ENCODE measurements at regions not wholly inside any gene's neighbourhood (a gene's known extent, or its start where the extent isn't known, plus 50 kb on each side); places are given as distances from the start of the nearest gene placed in this dataset.
A peak's percentile ranks its signal among the peaks of the same experiment; 100 is the strongest.

DNA sequence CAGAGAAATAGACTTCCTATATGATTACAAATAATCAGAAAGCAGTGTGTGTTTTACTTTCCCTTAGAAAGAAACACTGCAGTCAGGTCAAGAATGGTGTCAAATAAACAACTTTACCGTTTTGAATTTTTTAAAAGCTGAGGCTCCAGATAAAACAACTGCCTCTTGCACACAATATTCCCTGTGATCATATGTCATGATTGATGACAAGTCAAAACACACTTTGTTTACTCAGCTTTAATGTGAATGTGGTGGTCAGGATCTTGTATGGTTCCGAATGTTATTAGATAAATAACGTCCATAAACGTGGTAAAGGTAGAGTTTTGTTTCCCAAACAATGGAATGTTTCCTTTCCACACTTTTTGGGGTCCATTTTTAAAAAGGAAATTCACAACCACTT is 428.4 kb upstream of the MDFIC2 start:
- Histone ChIP-seq H3K4me3 (ENCODE audit: low read depth, low read length) (no peak overlapping the region), H3K36me3 (ENCODE audit: control insufficient read depth, insufficient read depth, low read length) (no peaks in the 10 kb centered on the region), H3K27me3 (ENCODE audit: control insufficient read depth, insufficient read depth, low read length) (no peaks in the 10 kb centered on the region)
- DNase-seq (ENCODE audit: low read depth) (no peak), FAIRE-seq (no peak)
- TF ChIP-seq, protein P1, sequence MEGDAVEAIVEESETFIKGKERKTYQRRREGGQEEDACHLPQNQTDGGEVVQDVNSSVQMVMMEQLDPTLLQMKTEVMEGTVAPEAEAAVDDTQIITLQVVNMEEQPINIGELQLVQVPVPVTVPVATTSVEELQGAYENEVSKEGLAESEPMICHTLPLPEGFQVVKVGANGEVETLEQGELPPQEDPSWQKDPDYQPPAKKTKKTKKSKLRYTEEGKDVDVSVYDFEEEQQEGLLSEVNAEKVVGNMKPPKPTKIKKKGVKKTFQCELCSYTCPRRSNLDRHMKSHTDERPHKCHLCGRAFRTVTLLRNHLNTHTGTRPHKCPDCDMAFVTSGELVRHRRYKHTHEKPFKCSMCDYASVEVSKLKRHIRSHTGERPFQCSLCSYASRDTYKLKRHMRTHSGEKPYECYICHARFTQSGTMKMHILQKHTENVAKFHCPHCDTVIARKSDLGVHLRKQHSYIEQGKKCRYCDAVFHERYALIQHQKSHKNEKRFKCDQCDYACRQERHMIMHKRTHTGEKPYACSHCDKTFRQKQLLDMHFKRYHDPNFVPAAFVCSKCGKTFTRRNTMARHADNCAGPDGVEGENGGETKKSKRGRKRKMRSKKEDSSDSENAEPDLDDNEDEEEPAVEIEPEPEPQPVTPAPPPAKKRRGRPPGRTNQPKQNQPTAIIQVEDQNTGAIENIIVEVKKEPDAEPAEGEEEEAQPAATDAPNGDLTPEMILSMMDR (IDR thresholded peaks at IDR 0.05; ENCODE audit: insufficient read depth, low read length, severe bottlenecking): no peak

DNA sequence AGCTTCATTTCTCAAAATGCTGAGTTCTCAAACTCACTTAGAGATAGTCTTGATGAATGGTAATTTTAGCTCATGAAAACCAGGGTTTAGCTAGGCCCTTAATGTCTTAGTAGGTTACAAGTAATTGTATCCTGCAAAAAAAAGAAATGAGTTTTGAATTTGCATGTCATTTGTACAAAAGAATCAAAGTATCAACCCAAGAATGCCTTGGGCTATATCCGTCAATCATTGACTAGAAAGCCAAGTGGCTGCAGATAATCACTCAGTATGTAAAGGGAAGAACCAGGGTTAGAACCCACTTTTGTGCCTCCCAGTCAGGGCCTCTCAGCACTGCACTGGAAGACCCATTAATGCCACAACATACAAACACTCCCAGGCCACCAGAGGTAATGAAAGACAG is 427.6 kb upstream of the MDFIC2 start:
- Histone ChIP-seq H3K4me3 (ENCODE audit: low read depth, low read length) (no peak overlapping the region), H3K27me3 (ENCODE audit: control insufficient read depth, insufficient read depth, low read length) (no peaks in the 10 kb centered on the region), H3K36me3 (ENCODE audit: control insufficient read depth, insufficient read depth, low read length) (no peaks in the 10 kb centered on the region)
- no peak for FAIRE-seq
- TF ChIP-seq, protein P1 (IDR thresholded peaks at IDR 0.05; ENCODE audit: insufficient read depth, low read length, severe bottlenecking): no peak
- no peak for DNase-seq (ENCODE audit: low read depth)

DNA sequence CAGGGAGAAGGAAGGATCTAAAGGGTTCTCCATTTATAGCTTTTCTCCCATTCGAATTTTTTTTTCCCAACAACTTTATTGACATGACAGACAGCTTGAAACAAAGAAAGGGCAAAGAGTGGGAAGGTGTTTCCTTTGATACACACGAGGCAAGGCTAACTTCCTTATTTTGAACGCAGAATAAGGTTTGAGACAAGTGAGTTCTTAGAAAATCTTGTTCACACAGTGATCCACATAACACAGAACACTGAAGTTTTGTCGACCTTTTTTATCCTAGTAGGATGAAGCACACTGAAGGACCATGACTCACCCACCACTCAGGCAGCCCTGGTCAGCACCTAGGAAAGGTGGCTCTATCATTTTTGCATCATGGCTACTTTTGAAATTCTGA is 425.8 kb upstream of the MDFIC2 start:
- no peaks in the 10 kb centered on the region for H3K27me3 ChIP-seq (ENCODE audit: control insufficient read depth, insufficient read depth, low read length)
- DNase-seq (ENCODE audit: low read depth) (no peak), FAIRE-seq (peak; percentile 64)
- TF ChIP-seq, protein P1 (IDR thresholded peaks at IDR 0.05; ENCODE audit: insufficient read depth, low read length, severe bottlenecking): no peak
- H3K36me3 ChIP-seq (ENCODE audit: control insufficient read depth, insufficient read depth, low read length): no peaks in the 10 kb centered on the region
- no peak overlapping the region for H3K4me3 ChIP-seq (ENCODE audit: low read depth, low read length)

DNA sequence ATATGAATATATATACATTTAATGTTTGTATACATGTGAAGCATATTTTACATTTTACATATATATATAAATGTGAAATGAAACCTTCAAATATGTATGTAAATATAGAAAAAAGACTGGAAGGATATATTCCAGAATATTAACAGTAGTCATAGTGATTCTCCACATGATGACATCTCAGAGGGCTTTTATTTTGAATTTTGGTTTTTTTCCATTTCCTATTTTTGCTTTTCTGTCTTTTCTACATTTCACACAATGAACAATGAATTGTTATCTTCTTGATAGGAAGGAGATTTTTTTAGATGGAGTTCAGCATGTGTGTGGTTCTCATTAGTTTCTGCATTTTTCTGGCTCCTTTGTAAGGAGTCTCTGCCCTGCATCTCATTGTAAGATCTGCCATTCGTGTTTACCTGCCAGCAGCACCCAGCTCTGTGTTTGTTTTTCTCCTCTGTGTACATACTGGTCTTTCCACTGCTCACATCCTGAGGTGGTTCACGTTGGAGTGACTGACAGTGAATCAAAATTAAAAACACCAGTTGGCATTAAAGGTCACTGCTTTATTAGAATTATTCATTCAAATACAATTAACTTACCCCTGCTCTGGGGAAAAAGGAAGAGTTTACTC is 425.3 kb upstream of the MDFIC2 start:
- DNase-seq (ENCODE audit: low read depth) (peak; percentile 39), FAIRE-seq (no peak)
- TF ChIP-seq, protein P1 (IDR thresholded peaks at IDR 0.05; ENCODE audit: insufficient read depth, low read length, severe bottlenecking): no peak
- Histone ChIP-seq H3K4me3 (ENCODE audit: low read depth, low read length) (no peak overlapping the region), H3K36me3 (ENCODE audit: control insufficient read depth, insufficient read depth, low read length) (no peaks in the 10 kb centered on the region), H3K27me3 (ENCODE audit: control insufficient read depth, insufficient read depth, low read length) (no peaks in the 10 kb centered on the region)

DNA sequence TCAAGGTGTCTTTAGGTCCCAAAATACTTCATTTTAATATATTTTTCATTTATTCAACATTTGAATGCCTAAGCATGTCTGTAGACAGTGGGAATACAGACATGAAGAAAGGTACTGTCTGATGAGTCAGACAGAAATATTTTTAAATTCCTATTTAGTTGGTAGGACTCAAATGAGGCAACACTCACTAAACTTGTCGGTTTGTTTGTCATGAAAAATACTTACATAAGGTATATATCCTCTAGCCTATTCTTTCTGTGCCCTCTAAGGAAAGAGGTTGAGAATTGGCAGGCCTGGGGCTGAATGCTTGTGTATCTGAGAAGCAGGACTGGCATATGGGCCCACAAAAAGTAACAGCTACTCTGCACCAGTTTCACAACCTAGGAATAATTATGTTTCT is 423.6 kb upstream of the MDFIC2 start:
- Histone ChIP-seq H3K4me3 (ENCODE audit: low read depth, low read length) (no peak overlapping the region), H3K36me3 (ENCODE audit: control insufficient read depth, insufficient read depth, low read length) (no peaks in the 10 kb centered on the region), H3K27me3 (ENCODE audit: control insufficient read depth, insufficient read depth, low read length) (no peaks in the 10 kb centered on the region)
- TF ChIP-seq, protein P1 (IDR thresholded peaks at IDR 0.05; ENCODE audit: insufficient read depth, low read length, severe bottlenecking): no peak
- DNase-seq (ENCODE audit: low read depth) (peak; percentile 88), FAIRE-seq (no peak)

DNA sequence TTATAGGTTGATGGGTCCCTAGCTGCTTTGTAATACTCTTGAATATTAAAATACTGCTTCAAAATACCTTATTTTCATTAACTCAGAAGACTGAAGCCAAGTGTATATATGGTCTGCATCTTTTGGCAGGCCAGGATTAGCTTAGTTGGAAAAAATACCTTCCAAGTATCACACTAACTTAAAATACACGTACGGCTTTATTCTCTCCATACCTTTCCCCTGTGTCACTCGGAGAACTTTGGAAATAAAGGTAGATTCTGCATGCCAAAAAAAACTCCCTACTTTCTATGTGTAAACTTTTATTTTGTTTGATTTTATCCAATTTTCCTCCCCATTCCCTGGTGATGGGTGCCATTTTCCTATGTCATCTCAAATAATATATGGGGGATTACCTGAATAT is 422.3 kb upstream of the MDFIC2 start:
- Histone ChIP-seq H3K27me3 (ENCODE audit: control insufficient read depth, insufficient read depth, low read length) (no peaks in the 10 kb centered on the region), H3K36me3 (ENCODE audit: control insufficient read depth, insufficient read depth, low read length) (no peaks in the 10 kb centered on the region), H3K4me3 (ENCODE audit: low read depth, low read length) (no peak overlapping the region)
- DNase-seq (ENCODE audit: low read depth) (no peak), FAIRE-seq (no peak)
- TF ChIP-seq, protein P1 (IDR thresholded peaks at IDR 0.05; ENCODE audit: insufficient read depth, low read length, severe bottlenecking): no peak
